Left lung (tissue), 4 donors: ENCODE measurements at regions not wholly inside any gene's neighbourhood (a gene's known extent, or its start where the extent isn't known, plus 50 kb on each side); places are given as distances from the start of the nearest gene placed in this dataset.

Experiments
- ATAC-seq: fragments of 200-7000 bp; cut with Tn5 transposase; one replicate; pipeline ENCODE4 v1.9.1; 2020; ENCODE audit warnings: moderate library complexity
- DNase-seq, 4 donors: peaks; one replicate each; pipeline ENCODE4 v3.0.0-alpha.2; 2013 to 2020
- H3K27ac ChIP-seq, 2 donors: fragments of 200-600 bp; sonication (generic) in 1 of 2; one replicate each; pipeline versions ENCODE4 v1.5.0 to v1.8.0; 2020 to 2021
- H3K27me3 ChIP-seq, 2 donors: fragments of 200-600 bp; sonication (generic) in 1 of 2; one replicate each; pipeline versions ENCODE4 v1.5.0 to v1.8.0; 2020 to 2021
- H3K36me3 ChIP-seq, 2 donors: fragments of 200-600 bp; sonication (generic) in 1 of 2; one replicate each; pipeline versions ENCODE4 v1.5.0 to v1.8.0; 2020 to 2021
- H3K4me1 ChIP-seq, 2 donors: fragments of 200-600 bp; one replicate each; pipeline ENCODE4 v1.8.0; 2021
- H3K4me3 ChIP-seq, 2 donors: fragments of 200-600 bp; sonication (generic) in 1 of 2; one replicate each; pipeline versions ENCODE4 v1.5.0 to v1.8.0; 2020 to 2021; ENCODE audit warnings: mild to moderate bottlenecking in 1 of 2
- H3K9me3 ChIP-seq, 2 donors: fragments of 200-600 bp; sonication (generic) in 1 of 2; one replicate each; pipeline versions ENCODE4 v1.5.0 to v1.8.0; 2020 to 2021
- intact Hi-C, 2 donors: fragments of 100-400 bp; cut with DNase I; formaldehyde crosslinking; loops; one replicate each; pipeline versions ENCODE4 v1.11.2 to v1.14.2; 2022
- TF ChIP-seq, protein P1 (sequence below), 2 donors: fragments of 200-600 bp; sonication (generic) in 1 of 2; IDR thresholded peaks; one replicate each; pipeline versions ENCODE4 v1.5.0 to v1.8.0; 2021; ENCODE audit warnings: antibody characterized with exemption in 2 of 2
- donor health status: DM: no; HTN: yes; CAD: no.
- donor health status: DM: no; HTN: no; CAD: no.

DNA sequence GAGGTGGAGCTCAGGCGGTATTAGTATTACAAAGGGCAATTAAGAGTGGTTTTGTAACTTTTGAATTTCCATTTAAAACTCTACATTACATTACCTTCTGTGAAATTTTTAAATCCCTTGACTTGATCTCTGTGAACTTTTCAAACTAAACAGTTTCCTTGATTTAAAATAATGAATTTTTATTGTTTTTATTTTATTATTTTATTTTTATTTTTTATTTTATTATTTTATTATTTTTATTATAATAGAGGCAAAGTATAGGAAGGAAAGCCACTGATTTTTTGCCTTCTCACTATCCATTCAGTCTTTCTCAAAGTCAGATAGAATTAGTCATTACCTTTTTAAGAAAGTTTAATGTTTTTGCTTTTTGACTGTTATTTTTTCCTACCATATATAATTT lies 1248.1 kb upstream of the SLC10A2 start:
- intact Hi-C loops: no loop called here
- H3K36me3 ChIP-seq: no peaks in the 10 kb centered on the region
- TF ChIP-seq, protein P1, sequence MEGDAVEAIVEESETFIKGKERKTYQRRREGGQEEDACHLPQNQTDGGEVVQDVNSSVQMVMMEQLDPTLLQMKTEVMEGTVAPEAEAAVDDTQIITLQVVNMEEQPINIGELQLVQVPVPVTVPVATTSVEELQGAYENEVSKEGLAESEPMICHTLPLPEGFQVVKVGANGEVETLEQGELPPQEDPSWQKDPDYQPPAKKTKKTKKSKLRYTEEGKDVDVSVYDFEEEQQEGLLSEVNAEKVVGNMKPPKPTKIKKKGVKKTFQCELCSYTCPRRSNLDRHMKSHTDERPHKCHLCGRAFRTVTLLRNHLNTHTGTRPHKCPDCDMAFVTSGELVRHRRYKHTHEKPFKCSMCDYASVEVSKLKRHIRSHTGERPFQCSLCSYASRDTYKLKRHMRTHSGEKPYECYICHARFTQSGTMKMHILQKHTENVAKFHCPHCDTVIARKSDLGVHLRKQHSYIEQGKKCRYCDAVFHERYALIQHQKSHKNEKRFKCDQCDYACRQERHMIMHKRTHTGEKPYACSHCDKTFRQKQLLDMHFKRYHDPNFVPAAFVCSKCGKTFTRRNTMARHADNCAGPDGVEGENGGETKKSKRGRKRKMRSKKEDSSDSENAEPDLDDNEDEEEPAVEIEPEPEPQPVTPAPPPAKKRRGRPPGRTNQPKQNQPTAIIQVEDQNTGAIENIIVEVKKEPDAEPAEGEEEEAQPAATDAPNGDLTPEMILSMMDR (IDR thresholded peaks at IDR 0.05): no peak
- H3K4me1 ChIP-seq: no peaks in the 10 kb centered on the region
- H3K27ac ChIP-seq: no peak overlapping the region
- no peak overlapping the region for H3K4me3 ChIP-seq
- no peak for DNase-seq
- no peak for ATAC-seq
- H3K9me3 ChIP-seq: no peaks in the 10 kb centered on the region
- no peaks in the 10 kb centered on the region for H3K27me3 ChIP-seq

- Histone ChIP-seq H3K36me3 (no peaks in the 10 kb centered on the region), H3K4me3 (no peak overlapping the region), H3K9me3 (peaks cover 0 to 4% of the 10 kb centered on the region in 2 donors), H3K4me1 (no peaks in the 10 kb centered on the region), H3K27me3 (no peaks in the 10 kb centered on the region), H3K27ac (no peak overlapping the region)
- DNase-seq (no peak), ATAC-seq (no peak)
- intact Hi-C loops: no loop called here
- TF ChIP-seq, protein P1 (IDR thresholded peaks at IDR 0.05): no peak
These were observed 1244.6 kb upstream of the SLC10A2 start for GRCh38 chr13:104310861-104311260.

DNA sequence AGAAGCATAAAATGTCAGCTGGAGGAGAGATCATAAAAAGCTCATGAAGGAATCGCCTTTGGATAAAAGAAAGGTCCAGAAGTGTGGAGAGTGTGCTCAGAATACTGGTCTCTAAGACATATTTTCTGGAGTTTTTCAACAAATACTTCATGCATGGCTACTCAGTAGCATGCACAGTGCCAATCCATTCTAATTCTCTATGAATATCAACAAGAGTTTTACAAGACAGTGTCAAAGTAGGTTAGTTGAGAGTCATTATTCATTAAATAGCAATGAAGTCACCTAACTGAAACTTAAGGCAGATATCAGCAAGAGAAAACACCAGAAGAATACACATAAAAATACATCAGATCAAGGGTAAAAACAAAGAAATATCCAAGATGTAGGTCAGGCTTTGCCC lies 1243.2 kb upstream of the SLC10A2 start:
- Histone ChIP-seq H3K36me3 (no peaks in the 10 kb centered on the region), H3K27ac (no peak overlapping the region), H3K27me3 (no peaks in the 10 kb centered on the region), H3K4me1 (no peaks in the 10 kb centered on the region), H3K4me3 (no peak overlapping the region), H3K9me3 (peaks cover 0 to 4% of the 10 kb centered on the region in 2 donors)
- ATAC-seq: no peak
- DNase-seq: no peak
- intact Hi-C loops: no loop called here
- TF ChIP-seq, protein P1 (IDR thresholded peaks at IDR 0.05): no peak

DNA sequence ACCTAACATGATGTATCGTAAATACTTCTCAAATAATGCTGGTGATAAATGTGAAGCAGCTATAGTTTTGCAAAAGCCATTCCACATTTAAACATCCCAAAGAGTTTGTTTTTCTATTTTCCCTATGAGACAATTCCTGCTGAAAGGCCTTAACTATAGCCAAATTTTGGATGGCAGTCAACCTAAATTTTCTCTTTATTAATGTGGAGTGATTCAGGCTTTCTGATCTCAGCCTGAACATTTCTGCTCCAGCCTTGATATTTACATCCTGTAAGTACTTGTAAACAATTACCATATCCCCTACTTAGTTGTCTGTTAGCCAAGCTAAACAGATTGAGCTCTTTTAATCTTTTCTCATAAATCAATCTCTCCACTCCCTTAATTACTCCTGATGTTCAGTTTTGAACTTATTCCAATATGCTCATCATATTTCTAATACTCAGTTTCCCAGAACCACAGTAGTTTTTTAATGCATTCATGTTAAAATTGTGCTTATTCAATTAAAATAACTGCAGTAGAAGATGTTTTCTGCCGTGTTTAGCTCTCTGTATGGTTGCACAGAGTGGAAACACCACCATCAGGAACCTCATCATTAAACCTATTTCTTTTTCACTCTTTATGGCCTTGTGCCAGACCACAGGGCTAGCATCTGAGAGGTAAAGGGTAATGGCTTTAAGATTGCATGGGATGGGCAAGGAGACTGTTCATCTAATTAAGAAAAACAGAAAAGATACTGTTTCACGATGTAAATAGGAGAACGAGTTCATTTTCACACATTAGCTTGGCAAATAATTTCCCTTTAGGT lies 1235.2 kb upstream of the SLC10A2 start:
- H3K27me3 ChIP-seq: no peaks in the 10 kb centered on the region
- H3K4me3 ChIP-seq: no peak overlapping the region
- H3K27ac ChIP-seq: no peak overlapping the region
- DNase-seq (peak in 2 of 4 donors; percentile 29 to 47), ATAC-seq (no peak)
- H3K36me3 ChIP-seq: no peaks in the 10 kb centered on the region
- TF ChIP-seq, protein P1 (IDR thresholded peaks at IDR 0.05): no peak
- no peaks in the 10 kb centered on the region for H3K4me1 ChIP-seq
- no peaks in the 10 kb centered on the region for H3K9me3 ChIP-seq
- intact Hi-C loops: no loop called here

DNA sequence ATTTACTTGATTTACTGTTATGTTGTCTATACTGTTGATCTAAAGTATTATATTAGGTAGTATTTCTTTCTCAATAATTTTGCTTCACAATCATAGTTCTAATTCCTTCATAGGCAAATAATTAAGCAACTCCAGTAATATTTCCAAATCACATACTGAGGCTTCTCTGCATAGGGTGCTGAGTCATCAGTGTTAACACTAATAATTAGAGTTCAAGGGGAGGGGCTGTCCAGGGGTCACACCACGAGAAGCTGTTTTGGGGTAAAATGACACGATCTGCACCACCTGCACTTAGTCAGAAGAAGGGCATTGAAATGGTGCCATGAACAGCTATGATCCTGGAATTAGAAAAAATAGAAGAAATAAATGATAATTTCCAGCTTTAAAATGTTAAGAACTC lies 1230.9 kb upstream of the SLC10A2 start:
- H3K27ac ChIP-seq: no peak overlapping the region
- no peaks in the 10 kb centered on the region for H3K27me3 ChIP-seq
- no peak for DNase-seq
- H3K4me3 ChIP-seq: no peak overlapping the region
- no peak for ATAC-seq
- no peaks in the 10 kb centered on the region for H3K36me3 ChIP-seq
- H3K4me1 ChIP-seq: no peaks in the 10 kb centered on the region
- intact Hi-C loops: no loop called here
- no peaks in the 10 kb centered on the region for H3K9me3 ChIP-seq
- TF ChIP-seq, protein P1 (IDR thresholded peaks at IDR 0.05): no peak
